GM18858 (cell line): ENCODE measurements at regions not wholly inside any gene's neighbourhood (a gene's known extent, or its start where the extent isn't known, plus 50 kb on each side); places are given as distances from the start of the nearest gene placed in this dataset.
A peak's percentile ranks its signal among the peaks of the same experiment; 100 is the strongest.
"Not testable (repeated sequence)": the region's sequence is repeated elsewhere in the genome, so short reads cannot be mapped to it uniquely, and the experiment has no call there.

ENCODE experiments used
- ATAC-seq: cut with Tn5 transposase; IDR thresholded peaks from one replicate; pipeline ENCODE4 v1.9.1; 2021; ENCODE audit not compliant: unreplicated experiment

- no peak for ATAC-seq
These were observed 50.9 kb upstream of the HSPB3 start for GRCh38 chr5:54404568-54404967.

- no peak for ATAC-seq
These were observed 51.5 kb upstream of the HSPB3 start for GRCh38 chr5:54403885-54404416.

- no peak for ATAC-seq
These were observed 52.4 kb upstream of the HSPB3 start for GRCh38 chr5:54403121-54403520.

- ATAC-seq = peak; percentile 96
These were observed 54.0 kb upstream of the HSPB3 start for GRCh38 chr5:54401515-54401914.

GRCh38 chr5:54398191-54398590 lies 57.3 kb upstream of the HSPB3 start:
- no peak for ATAC-seq

- no peak for ATAC-seq
These were observed 58.1 kb upstream of the HSPB3 start for GRCh38 chr5:54397420-54397819.

- ATAC-seq = not testable (repeated sequence)
These were observed 62.5 kb upstream of the HSPB3 start for GRCh38 chr5:54393007-54393406.

GRCh38 chr5:54390539-54391031 lies 64.9 kb upstream of the HSPB3 start:
- ATAC-seq = no peak

GRCh38 chr5:54390015-54390414 lies 65.5 kb upstream of the HSPB3 start:
- no peak for ATAC-seq

- ATAC-seq = not testable (repeated sequence)
These were observed 66.1 kb upstream of the HSPB3 start for GRCh38 chr5:54389399-54389798.

- no peak for ATAC-seq
These were observed 66.7 kb upstream of the HSPB3 start for GRCh38 chr5:54388811-54389210.

- no peak for ATAC-seq
These were observed 67.1 kb upstream of the HSPB3 start for GRCh38 chr5:54388409-54388808.

- ATAC-seq = no peak
These were observed 67.8 kb upstream of the HSPB3 start for GRCh38 chr5:54387659-54388232.

- no peak for ATAC-seq
These were observed 68.5 kb upstream of the HSPB3 start for GRCh38 chr5:54387031-54387430.

GRCh38 chr5:54385994-54386393 lies 69.5 kb upstream of the HSPB3 start:
- ATAC-seq = no peak

- ATAC-seq = no peak
These were observed 71.1 kb upstream of the HSPB3 start for GRCh38 chr5:54384356-54384933.

- ATAC-seq = no peak
These were observed 71.6 kb upstream of the HSPB3 start for GRCh38 chr5:54383941-54384340.

GRCh38 chr5:54383225-54383901 lies 72.1 kb upstream of the HSPB3 start:
- ATAC-seq = no peak

GRCh38 chr5:54381319-54381718 lies 70.9 kb upstream of the ARL15 start:
- not testable (repeated sequence) for ATAC-seq

- no peak for ATAC-seq
These were observed 69.2 kb upstream of the ARL15 start for GRCh38 chr5:54379590-54379989.

GRCh38 chr5:54378707-54379106 lies 68.3 kb upstream of the ARL15 start:
- ATAC-seq = no peak

GRCh38 chr5:54377339-54377738 lies 67.0 kb upstream of the ARL15 start:
- not testable (repeated sequence) for ATAC-seq
